GM18909 (cell line): ENCODE measurements at regions not wholly inside any gene's neighbourhood (a gene's known extent, or its start where the extent isn't known, plus 50 kb on each side); places are given as distances from the start of the nearest gene placed in this dataset.

Source experiments
- ATAC-seq: cut with Tn5 transposase; IDR thresholded peaks from one replicate; pipeline ENCODE4 v1.9.1; 2021; ENCODE audit warnings: mild to moderate bottlenecking; ENCODE audit not compliant: unreplicated experiment, poor library complexity

DNA sequence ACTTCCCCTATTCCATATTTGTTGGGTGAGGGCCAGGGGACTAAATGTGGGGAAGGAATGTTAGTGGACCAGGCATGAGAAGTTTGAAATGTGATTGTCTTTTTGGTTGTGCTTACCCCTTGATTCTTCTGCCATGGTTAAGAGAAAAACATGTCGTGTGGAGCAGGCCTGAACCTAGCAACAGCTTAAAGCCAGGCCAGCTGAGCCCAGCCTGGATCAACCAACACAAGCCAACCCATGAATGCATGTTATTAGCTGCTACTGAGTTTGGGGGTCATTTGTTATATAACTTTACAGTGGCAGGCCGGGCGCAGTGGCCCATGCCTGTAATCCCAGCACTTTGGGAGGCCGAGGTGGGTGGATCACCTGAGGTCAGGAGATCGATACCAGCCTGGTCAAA is 52.4 kb upstream of the TRIO start:
- no peak for ATAC-seq

DNA sequence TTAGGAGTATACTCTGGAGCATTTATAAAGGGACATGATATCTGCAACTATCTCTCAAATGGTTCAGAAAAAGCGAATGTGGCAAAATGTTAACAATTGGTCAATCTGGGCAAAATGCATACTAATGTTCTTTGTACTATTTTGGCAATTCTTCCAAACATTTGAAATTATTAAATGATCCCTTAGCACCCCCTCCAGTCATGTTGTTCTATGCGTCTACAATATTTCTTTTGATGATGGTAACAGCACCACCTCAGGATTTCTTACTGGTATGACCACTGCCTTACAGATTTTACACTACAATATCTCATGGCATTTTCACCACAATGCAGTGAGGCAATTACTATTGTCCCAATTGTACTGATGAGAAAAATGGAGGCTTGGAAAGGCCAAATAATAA is 52.9 kb upstream of the TRIO start:
- no peak for ATAC-seq

DNA sequence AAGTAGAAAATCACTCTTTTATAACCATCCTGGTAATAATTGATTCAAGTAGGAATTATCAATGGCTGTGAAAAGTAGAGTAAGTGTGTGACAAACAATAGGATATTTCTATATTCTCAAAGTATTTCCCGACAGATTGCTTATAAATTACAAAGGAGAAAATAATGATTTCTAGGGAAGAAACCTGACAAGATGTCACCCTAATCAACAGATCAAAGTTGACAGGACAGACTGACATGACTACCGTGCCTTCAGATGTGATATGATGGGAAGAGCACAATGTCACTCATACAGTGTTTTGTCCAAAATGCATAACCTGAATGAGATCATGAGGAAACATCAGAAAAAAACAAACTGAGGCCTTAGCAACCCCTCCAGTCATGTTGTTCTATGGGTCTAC is 53.9 kb upstream of the TRIO start:
- no peak for ATAC-seq

DNA sequence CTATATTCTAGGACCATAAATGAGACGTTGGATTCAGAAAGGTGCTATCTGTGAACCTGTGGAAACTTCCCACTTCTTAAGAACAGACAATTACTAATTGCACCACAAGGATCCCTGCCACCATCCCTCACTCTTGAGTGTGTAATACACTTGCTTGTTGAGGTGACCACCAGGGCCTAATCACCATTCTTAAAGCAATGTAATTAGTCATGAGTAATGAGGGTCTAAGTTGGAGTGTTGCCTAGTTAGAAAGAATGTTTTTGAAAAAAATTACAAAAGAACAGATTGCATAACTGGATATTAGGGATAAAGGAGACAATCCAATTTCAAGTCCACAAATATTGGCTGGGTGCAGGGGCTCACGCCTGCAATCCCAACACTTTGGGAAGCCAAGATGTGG is 56.9 kb upstream of the TRIO start:
- no peak for ATAC-seq

DNA sequence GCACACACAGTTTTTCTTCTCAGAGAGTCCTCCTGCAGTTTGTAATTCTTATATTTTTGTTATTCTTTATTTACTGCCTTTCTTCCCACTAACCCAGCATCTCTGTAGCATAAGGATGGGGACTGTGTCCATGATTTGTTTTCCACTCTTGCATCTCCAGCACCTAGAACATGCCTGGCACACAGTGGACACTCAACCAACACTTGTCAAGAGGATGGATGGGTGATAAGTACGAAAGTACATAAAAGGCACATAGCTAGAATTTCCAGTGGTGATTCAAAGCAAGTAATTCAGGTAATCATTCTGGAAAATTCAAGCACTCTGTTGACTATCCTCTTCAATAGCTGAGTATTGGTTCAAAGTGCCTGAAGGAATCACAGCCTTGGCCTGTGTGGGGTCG is 60.2 kb upstream of the TRIO start:
- ATAC-seq: no peak

DNA sequence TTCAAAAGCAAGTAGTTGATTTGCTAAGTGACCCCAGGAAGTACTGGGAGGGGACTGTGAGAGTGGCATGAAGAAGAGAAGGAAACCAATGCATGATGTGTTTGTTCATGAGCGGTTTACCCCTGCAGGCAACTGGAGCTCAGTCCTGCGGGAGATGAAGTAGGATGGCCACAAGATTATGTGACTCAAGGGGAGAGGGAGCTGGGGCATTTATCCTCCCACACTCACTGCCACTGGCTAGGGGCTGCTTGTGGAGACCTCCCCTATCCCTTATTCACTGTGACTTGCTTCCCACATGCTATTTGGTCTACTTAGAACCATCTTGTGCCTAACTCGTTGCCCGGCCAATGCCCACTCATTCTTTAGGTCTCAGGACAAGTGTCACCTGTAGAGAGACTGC is 60.6 kb upstream of the TRIO start:
- ATAC-seq: no peak

DNA sequence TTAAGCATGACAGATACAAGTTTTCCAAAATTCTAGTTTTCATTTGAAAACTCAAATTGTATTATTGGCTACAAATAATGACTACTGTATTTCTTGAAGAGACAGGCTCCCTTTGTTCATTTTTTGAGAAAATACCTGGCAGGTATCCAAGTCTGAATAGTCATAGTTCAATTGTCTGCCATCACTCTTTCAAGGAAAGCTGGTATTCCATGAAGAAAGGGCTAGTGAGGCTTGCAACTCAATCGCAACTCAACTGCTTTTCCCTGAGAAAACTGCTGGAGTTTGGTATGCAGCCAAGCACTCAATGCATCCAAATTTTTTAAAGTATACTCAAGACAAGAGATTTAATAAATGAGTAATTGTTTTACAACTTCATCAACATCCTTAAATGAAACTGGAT is 61.4 kb upstream of the TRIO start:
- ATAC-seq: no peak

DNA sequence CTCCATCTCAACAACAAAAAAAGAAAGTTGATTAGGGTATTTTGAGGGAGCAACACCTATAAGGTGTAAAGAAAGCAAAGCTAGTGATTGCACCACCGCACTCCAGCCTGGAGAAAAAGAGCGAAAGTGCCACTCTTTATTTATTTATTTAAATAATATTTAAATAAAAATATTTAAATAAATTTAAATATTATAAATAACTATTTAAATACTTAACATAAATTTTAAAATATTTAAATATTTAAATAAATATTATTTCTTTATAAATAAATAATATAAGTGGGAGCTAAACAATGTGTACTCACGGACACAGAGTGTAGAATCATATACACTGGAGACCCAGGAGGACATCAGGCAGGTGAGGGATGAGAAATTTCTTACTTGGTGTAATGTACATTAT is 64.4 kb upstream of the TRIO start:
- ATAC-seq: no peak

DNA sequence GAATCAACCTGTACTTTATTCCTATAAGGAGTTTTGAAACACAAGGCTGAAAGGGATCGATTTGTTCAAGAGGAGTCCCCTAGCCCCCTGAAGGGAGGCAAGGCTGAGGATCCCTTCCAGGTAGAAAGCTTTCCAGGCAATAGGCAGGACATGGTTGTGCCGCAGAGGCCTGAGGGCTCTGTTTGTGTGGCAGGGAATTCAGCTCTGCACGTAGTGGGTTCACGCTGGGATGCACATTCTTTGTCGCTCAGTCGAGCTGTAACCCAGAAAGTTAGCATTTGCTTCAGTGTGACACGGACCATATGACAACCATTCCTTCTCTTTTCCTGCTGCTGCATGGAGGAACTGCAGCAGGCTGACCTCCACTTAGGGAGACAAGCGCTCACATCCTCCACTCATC is 65.6 kb upstream of the TRIO start:
- ATAC-seq: no peak

DNA sequence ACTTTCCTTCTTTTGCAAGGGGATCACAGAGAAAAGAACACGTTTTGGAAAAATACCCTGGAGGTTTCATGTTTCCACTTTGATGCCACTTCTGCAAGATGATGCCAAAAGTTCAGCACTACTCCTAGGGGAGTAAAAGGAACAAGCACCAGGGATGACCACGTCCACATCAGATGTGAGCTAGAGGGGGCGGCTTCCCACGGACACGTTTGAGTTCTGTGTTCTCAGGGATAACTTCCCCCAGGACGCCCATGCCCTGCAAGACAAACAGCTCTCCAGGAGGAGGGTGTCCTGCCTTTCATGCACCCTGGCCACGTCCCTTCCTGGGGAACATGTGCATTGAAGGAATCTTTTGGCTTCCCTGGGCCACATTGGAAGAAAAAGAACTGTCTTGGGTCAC is 66.6 kb upstream of the TRIO start:
- ATAC-seq: no peak

DNA sequence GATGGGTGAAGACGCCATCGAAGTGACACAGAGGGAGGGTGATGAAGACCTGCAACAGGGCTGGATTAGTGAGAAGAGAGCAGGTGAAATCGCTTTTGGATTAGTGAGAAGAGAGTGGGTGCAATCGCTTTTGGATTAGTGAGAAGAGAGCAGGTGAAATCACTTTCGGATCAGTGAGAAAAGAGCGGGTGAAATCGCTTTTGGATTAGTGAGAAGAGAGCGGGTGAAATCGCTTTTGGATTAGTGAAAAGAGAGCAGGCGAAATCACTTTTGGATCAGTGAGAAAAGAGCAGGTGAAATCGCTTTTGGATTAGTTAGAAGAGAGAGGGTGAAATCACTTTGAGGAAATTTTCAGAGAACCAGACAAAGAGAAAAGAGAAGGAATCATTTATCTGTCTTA is 67.2 kb upstream of the TRIO start:
- no peak for ATAC-seq

DNA sequence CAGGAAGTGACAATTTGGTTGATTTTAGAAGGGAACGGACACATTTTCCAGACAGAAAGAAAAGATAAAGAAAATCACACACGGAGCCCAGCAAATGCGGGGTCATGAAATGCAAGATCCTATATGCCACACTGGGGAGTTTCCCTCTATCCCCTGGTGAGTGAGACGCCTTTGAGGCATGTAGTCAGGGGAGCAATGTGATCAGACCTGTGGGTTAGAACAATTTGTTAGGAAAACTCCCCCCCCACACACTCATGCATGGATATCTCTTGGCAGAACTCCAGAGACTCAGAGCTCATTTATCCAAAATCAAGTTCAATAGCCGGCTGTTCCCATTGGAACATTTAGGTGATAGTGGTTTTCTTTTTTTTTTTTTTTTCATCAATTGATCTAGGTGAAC is 71.7 kb upstream of the TRIO start:
- no peak for ATAC-seq

DNA sequence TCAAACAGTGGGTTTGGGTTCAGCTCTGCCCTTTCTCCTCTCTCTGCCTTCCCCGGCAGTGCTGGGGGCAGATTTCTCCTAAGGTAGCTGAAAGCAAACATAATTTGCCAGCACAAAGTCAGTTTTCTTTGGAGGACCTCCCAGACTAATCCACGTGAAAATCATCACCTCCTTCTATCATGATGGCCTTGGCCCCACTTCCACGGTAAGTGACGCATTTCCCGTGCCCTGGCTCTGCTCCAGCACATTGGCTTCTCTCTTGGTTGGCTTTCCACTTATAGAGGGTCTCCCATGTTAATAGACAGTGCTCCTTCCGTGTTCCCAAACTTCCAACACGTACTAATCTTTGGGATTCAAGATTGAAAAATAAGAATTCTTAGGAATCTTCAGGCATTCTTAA is 74.1 kb upstream of the TRIO start:
- no peak for ATAC-seq

DNA sequence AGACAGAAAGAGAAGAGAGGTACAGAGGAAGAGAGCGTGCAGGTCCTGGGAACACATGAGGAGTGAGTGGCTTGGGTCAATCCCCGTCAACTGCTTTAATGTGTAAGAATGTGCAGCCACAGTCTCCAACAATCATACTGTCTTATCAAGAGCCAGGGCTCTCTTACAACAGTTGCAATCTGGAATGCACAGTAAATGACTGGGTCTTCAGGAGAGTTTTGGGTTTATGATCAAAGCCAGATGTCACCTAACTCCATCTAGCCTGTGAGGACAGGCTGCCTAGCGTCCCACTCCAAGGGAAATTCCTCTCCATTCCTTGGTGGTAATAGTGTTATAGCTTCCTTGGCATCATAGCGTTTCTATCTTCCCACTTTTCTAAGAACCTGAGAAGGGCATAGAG is 75.0 kb upstream of the TRIO start:
- ATAC-seq: no peak

DNA sequence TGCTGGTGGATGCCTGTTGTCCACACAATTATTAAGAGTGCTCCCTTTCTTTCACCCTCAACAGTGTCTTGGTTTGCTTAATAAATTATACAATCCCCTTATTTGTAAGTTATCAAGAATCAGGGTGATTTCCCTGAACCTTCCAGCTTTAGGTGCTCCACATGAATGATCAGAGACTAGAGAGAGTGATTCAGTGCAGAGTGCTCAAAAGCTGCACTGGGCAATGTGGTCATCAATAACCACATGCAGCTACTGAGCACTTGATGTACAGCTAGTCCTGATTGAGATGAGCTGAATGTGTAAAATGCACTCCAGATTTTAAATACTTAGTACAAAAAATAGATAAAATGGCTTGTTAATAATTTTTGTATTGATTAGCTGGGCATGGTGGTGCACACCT is 76.8 kb upstream of the TRIO start:
- no peak for ATAC-seq

DNA sequence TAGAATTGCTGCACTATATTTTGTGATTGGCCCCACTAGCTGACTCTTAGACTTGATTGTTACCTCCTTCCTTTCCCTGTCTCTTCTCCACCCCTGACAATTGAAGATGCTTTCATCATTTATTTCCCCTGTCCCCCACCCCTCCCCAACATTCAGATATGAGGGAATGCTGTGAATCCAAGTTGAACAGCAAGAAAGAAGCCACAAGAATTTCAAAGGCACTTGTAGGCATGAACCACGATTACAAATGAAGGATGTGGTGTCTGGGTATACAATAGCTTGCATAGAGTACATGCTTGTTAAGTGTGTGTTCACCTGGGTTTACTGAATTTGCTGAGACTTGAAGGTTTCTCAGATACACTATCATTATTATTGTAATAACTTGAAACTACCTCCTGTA is 78.3 kb upstream of the TRIO start:
- no peak for ATAC-seq

DNA sequence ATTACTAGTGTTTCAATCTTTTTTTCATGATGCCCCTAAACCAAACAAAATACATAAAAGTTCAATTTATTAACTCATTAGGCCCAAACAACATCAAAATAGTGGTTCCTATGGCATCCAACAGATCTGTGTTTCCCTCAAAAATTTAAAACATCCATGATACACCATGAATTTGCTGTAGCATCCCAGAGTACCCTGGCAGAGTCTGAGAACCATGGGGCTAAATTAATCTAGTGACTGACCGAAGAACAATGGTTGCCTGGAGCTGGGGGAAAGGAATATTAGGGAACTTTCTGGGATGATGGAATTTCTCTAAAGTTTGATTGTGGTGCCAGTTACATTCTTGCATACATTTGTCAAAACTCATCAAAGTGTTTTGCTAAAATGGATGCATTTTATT is 79.5 kb upstream of the TRIO start:
- no peak for ATAC-seq

DNA sequence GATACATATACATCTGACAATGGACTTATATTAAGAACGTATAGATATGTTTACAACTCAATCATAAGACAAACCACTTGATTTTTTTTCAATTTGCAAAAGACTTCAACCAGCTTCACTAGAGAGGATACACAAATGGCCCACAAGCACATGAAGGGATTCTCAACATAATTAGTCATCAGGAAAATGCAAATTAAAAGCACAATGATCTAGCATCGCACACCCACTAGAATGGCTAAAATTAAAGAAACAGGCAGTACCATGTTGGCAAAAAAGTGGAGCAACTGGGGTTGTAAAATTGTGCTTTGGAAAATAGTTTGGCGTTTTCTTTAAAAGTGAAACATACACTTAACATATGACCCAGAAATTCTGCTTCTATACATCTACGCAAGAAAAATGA is 80.0 kb upstream of the TRIO start:
- no peak for ATAC-seq

DNA sequence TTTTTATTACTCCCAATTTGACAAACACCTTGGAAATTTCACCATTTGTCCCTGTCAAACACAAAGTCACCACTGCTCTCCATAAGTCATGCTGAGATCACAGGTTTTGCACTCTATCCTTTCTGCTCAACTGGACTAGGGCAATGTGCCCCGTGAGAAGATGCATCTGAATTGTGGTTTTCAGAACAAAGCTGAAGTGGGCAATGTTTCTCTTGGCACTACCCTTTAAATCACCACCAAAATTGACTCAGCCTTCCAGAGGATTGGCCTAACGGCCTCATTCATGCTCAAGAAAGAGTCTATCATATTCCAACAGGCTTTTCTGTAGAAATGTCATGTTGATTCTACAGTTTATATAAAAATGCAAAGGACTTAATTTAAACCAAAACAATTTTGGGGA is 81.0 kb upstream of the TRIO start:
- ATAC-seq: no peak

DNA sequence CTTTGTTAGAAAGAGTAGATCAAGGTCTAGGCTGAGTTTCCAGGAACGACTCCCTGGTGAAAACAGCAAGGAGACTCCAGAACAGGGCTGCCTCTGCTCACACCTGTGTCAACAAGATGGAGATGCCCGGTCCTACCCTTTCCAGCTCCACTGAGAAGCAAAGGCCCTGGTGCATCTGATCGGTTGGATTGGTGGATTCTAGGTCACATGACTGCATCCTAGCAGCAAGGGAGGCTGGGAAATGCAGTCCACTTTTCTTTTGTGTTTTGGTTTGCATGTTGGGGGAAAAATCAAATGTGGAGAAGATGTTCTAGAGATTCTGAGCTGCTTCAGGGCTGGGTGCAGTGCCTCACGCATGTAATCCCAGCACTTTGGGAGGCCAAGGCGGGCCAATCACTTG is 82.0 kb upstream of the TRIO start:
- no peak for ATAC-seq

DNA sequence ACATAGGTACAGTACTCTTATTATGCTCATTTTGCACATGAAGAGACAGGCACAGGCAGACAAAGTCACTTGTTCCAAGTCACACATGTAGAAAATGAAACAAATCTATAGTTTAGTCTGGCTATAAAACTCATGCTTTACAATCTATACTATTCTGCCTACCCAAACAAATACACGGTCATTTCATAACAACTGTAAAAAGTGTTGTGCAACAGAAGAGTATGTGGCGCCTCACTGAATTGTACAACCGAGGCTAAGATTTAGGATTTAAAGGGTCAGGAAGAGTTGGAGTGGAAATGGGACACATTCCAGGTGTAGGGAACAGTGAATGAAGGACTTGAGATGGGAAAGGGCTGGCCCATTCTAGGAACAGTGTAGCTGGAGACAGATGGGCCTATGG is 82.9 kb upstream of the TRIO start:
- no peak for ATAC-seq

DNA sequence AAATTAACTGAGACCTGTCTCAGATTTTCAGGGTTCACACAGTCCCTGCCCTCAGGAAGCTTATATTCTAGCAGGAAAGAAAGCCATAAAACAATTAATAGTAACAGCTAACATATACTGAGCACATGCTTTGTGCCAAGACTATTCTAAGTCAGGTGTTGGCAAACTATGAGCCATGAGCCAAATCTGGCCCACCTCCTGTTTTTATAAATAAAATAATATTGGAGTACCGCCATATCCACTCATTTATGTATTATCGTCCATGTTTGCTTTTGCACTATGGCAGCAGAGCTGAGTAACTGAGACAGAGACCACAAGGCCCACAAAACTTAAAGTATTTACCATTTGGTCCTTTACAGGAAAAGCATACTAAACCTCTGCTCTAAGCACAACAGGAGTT is 83.3 kb upstream of the TRIO start:
- no peak for ATAC-seq

DNA sequence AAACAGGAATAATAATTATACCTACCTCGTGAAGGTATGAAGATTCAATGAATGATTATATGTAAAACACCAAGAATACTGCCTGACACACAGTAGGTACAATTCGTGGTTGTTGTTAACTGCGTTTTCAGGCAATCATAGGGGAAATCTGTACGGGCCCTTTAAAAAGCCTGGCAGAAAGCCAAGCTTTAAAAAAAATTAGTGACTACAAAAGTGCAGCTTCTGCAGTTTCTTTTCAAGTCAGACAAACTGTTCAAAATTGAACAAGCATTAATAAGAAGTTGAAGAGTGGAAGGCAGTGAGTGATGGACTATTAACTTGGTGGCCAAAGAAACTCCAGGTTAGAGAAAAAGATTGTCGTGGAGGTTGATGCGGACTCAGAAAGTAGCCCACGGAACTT is 85.9 kb upstream of the TRIO start:
- ATAC-seq: no peak

DNA sequence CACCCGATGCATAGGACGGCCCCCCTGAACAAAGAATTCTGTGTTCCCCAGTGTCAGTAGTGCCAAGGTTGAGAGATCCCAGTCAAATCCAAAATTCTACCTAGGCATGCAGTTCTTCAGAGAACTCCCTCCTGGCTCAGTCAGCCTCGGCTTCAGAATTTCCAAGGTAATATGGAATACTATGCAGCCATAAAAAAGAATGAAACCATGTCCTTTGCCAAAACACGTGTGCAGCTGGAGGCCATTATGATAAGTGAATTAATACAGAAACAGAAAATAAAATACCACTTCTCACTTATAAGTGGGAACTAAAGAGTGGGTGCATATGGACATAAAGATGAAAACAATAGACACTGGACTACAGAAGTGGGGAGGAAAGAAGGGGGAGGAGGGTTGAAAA is 87.1 kb upstream of the TRIO start:
- no peak for ATAC-seq
